ENCODE measurements at regions not wholly inside any gene's neighbourhood (a gene's known extent, or its start where the extent isn't known, plus 50 kb on each side); places are given as distances from the start of the nearest gene placed in this dataset.

DNA sequence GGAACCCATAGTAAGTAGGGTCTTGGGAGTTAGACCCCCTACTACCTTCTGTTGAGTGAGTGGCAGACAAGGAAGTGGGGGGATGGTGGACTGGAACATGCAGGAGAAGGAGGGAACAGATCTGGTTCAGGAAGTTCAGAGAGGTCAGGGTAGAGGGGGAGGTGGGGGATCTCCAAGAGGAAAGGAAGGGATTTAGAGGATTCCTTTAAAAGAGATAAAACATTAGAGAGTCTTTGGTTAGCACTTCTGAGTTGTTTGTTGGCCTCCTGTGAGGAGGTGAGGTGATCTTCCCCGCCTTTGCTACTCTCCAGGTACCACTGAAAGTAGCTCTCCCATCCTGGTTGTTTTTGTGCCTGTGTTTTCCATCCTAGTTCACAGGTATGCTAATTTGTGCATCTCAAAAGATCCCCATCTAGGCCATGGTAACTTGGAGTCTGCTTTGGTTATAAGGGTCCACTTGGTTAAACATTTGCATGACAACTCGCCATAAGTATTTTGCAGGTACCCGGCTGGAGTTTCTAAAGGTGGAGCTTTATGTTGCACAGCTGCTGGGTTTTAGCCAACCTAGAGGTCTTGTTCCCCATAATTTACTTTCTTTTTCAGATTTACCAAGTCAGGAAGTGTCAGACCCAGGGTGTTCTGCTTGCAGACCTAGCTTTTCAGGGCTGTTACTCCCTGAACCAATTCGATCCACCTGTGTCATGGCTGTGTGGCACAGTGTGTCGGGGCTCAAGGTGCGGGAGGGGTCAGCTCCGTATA, 79.3 kb upstream of the SORL1 start (continued):
- TF ChIP-seq XRCC4 (IDR thresholded peaks at IDR 0.05; ENCODE audit: extremely low read depth, insufficient read depth, insufficient read length): no peak
- TF ChIP-seq ZNF134 (CRISPR knock-in tag; conservative IDR thresholded peaks at IDR 0.05): no peak

DNA sequence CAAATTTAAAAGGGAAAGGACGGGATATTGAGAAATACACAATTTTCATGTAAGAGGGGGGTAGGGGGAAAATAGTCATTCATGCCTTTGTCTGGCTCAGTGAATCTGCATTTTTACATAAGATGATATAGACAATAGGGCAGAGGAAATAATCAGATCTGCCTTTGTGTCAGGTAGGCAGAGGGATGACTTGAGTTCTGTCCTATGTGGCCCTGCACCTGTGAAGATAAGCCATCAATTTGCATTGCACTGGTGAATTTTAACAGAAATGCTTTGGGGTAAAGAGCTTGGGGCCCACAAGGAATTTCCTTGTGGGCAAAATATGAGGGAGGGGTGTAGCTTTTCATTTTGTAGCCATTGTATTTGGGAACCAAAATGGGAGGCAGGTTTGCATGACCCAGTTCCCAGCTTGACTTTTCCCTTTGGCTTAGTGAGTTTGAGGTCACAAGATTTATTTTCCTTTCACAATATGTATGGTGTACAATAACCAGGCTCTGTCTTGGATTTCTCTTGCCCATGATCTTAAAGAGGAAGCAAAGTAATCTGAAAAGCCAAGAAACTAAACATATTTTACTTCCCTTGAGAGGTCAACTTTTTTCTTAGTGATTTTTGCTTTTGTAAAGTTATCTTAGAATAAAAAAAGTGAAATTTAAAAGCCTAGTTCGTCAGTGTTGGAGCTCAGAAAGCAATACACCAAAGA, 77.7 kb upstream of the SORL1 start:
- DNase-seq (ENCODE audit: extremely low read depth in 1 of 4, low spot score in 3 of 4): no peak
- no peaks in the 10 kb centered on the region for H3K9me1 ChIP-seq (ENCODE audit: control insufficient read depth, insufficient read depth, low read length)
- TF ChIP-seq MNT (conservative IDR thresholded peaks at IDR 0.05) (no peak), JUN (IDR thresholded peaks at IDR 0.05; ENCODE audit: borderline replicate concordance, low read depth, low read length) (no peak), JUN (CRISPR knock-in tag; IDR thresholded peaks at IDR 0.05; ENCODE audit: borderline replicate concordance) (no peak), SIN3A (IDR thresholded peaks at IDR 0.05; ENCODE audit: borderline replicate concordance in 2 of 2, control insufficient read depth in 1 of 2, low read depth in 2 of 2, low read length in 2 of 2) (no peak), RBM17 (IDR thresholded peaks at IDR 0.05; ENCODE audit: borderline replicate concordance, low read depth, low read length) (no peak), SMAD3 (CRISPR knock-in tag; conservative IDR thresholded peaks at IDR 0.05) (no peak), ZNF644 (tag; IDR thresholded peaks at IDR 0.05; ENCODE audit: low read depth) (no peak)
- BruUV-seq (replicated peaks): no TSS peak
- FAIRE-seq: no peak
- no peak overlapping the region for H3K4me2 ChIP-seq (ENCODE audit: insufficient read depth, low read length)
- CTCF ChIA-PET (ENCODE audit: low intra/inter-chr PET ratio): no interaction called here
- WGBS (ENCODE audit: insufficient coverage, low coverage, missing lambda C conversion rate): 0% methylated on average over 2 of the region's 2 CpGs
- H4K20me1 ChIP-seq (replicated peaks; ENCODE audit: control insufficient read depth, insufficient read depth, low read length): no peaks in the 10 kb centered on the region
- peaks cover 0 to 6% of the 10 kb centered on the region in 2 experiments; a peak in 2 of 5 replicates for H3K27me3 ChIP-seq (ENCODE audit: control insufficient read depth in 2 of 2, insufficient read depth in 2 of 2, low read length in 2 of 2)
- intact Hi-C loops (cut with micrococcal nuclease) (no loop called here), in situ Hi-C loops (cut with MboI) (no loop called here)
- no peaks in the 10 kb centered on the region for H3K79me2 ChIP-seq (ENCODE audit: control insufficient read depth, insufficient read depth, low read length)
- POLR2A ChIA-PET: interaction anchor here (1.1 kb wide), 2 partner anchors 10 to 16 kb away, joined by 3 to 7 read pairs; no protein-coding TSS in a partner anchor
- H3K4me1 ChIP-seq (replicated peaks in 1 of 2; ENCODE audit: control insufficient read depth in 2 of 2, insufficient read depth in 2 of 2, low read length in 2 of 2): no peaks in the 10 kb centered on the region
- no peak for ATAC-seq
- H3K9me3 ChIP-seq (replicated peaks; ENCODE audit: control insufficient read depth, insufficient read depth, low read depth, low read length): no peaks in the 10 kb centered on the region
- no peak overlapping the region for H2AFZ ChIP-seq (ENCODE audit: low read depth, low read length)
- H3K27ac ChIP-seq (ENCODE audit: extremely low read depth, low read depth, low read length): no peak overlapping the region
- no peak overlapping the region for H3K4me3 ChIP-seq
- H3K9ac ChIP-seq (ENCODE audit: insufficient read depth in 1 of 2, low read depth in 2 of 2, low read length in 2 of 2): no peak overlapping the region
- no peaks in the 10 kb centered on the region for H3K36me3 ChIP-seq (ENCODE audit: control insufficient read depth, insufficient read depth, low read length)

Data from K562 (cell line).